ENCODE measurements at regions not wholly inside any gene's neighbourhood (a gene's known extent, or its start where the extent isn't known, plus 50 kb on each side); places are given as distances from the start of the nearest gene placed in this dataset.

GRCh38 chr10:7006566-7006965, 404.3 kb downstream of the SFMBT2 start:
- TF ChIP-seq MAX (IDR thresholded peaks at IDR 0.05), result no peak
- TF ChIP-seq, protein P1, sequence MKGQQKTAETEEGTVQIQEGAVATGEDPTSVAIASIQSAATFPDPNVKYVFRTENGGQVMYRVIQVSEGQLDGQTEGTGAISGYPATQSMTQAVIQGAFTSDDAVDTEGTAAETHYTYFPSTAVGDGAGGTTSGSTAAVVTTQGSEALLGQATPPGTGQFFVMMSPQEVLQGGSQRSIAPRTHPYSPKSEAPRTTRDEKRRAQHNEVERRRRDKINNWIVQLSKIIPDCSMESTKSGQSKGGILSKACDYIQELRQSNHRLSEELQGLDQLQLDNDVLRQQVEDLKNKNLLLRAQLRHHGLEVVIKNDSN (IDR thresholded peaks at IDR 0.05), result no peak
- no peak for TF ChIP-seq CREB1 (IDR thresholded peaks at IDR 0.05; ENCODE audit: low read depth)
- no peak for TF ChIP-seq EGR1 (IDR thresholded peaks at IDR 0.05)
- no peak for TF ChIP-seq YY1 (IDR thresholded peaks at IDR 0.05; ENCODE audit: low read depth)
- no peak for TF ChIP-seq EP300 (IDR thresholded peaks at IDR 0.05; ENCODE audit: borderline replicate concordance)
- no peak for TF ChIP-seq TEAD4 (IDR thresholded peaks at IDR 0.05)
- TF ChIP-seq, protein P2, sequence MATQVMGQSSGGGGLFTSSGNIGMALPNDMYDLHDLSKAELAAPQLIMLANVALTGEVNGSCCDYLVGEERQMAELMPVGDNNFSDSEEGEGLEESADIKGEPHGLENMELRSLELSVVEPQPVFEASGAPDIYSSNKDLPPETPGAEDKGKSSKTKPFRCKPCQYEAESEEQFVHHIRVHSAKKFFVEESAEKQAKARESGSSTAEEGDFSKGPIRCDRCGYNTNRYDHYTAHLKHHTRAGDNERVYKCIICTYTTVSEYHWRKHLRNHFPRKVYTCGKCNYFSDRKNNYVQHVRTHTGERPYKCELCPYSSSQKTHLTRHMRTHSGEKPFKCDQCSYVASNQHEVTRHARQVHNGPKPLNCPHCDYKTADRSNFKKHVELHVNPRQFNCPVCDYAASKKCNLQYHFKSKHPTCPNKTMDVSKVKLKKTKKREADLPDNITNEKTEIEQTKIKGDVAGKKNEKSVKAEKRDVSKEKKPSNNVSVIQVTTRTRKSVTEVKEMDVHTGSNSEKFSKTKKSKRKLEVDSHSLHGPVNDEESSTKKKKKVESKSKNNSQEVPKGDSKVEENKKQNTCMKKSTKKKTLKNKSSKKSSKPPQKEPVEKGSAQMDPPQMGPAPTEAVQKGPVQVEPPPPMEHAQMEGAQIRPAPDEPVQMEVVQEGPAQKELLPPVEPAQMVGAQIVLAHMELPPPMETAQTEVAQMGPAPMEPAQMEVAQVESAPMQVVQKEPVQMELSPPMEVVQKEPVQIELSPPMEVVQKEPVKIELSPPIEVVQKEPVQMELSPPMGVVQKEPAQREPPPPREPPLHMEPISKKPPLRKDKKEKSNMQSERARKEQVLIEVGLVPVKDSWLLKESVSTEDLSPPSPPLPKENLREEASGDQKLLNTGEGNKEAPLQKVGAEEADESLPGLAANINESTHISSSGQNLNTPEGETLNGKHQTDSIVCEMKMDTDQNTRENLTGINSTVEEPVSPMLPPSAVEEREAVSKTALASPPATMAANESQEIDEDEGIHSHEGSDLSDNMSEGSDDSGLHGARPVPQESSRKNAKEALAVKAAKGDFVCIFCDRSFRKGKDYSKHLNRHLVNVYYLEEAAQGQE (IDR thresholded peaks at IDR 0.05; ENCODE audit: low read depth), result no peak

- TF ChIP-seq TAF1 (IDR thresholded peaks at IDR 0.05; ENCODE audit: low read depth) (no peak), NFIC (IDR thresholded peaks at IDR 0.05) (no peak), YY1 (IDR thresholded peaks at IDR 0.05; ENCODE audit: low read depth) (no peak), CEBPB (IDR thresholded peaks at IDR 0.05) (no peak), CREB1 (IDR thresholded peaks at IDR 0.05; ENCODE audit: low read depth) (no peak), FOXM1 (IDR thresholded peaks at IDR 0.05; ENCODE audit: borderline replicate concordance, low read depth) (no peak), EGR1 (IDR thresholded peaks at IDR 0.05) (no peak), ZBTB7A (IDR thresholded peaks at IDR 0.05; ENCODE audit: low read depth) (no peak), EP300 (IDR thresholded peaks at IDR 0.05; ENCODE audit: borderline replicate concordance) (no peak), TEAD4 (IDR thresholded peaks at IDR 0.05) (no peak), RAD21 (IDR thresholded peaks at IDR 0.05; ENCODE audit: low read depth) (no peak), TCF12 (IDR thresholded peaks at IDR 0.05; ENCODE audit: low read depth) (no peak), MAX (IDR thresholded peaks at IDR 0.05) (no peak)
- TF ChIP-seq, protein P2 (IDR thresholded peaks at IDR 0.05; ENCODE audit: low read depth), result no peak
- TF ChIP-seq, protein P1 (IDR thresholded peaks at IDR 0.05), result no peak
Measured at GRCh38 chr10:7003831-7004395, 406.9 kb downstream of the SFMBT2 start.

- TF ChIP-seq, protein P1 (IDR thresholded peaks at IDR 0.05), result no peak
- TF ChIP-seq TAF1 (IDR thresholded peaks at IDR 0.05; ENCODE audit: low read depth) (no peak), CREB1 (IDR thresholded peaks at IDR 0.05; ENCODE audit: low read depth) (no peak), EGR1 (IDR thresholded peaks at IDR 0.05) (no peak), CEBPB (IDR thresholded peaks at IDR 0.05) (no peak)
Measured at GRCh38 chr10:7000061-7000460, 410.8 kb downstream of the SFMBT2 start.

- TF ChIP-seq TCF12 (IDR thresholded peaks at IDR 0.05; ENCODE audit: low read depth), result no peak
- no peak for TF ChIP-seq CREB1 (IDR thresholded peaks at IDR 0.05; ENCODE audit: low read depth)
- TF ChIP-seq, protein P1 (IDR thresholded peaks at IDR 0.05), result no peak
- no peak for TF ChIP-seq TAF1 (IDR thresholded peaks at IDR 0.05; ENCODE audit: low read depth)
- TF ChIP-seq, protein P2 (IDR thresholded peaks at IDR 0.05; ENCODE audit: low read depth), result no peak
- no peak for TF ChIP-seq TEAD4 (IDR thresholded peaks at IDR 0.05)
- TF ChIP-seq CEBPB (IDR thresholded peaks at IDR 0.05), result no peak
- no peak for TF ChIP-seq MAX (IDR thresholded peaks at IDR 0.05)
- no peak for TF ChIP-seq YY1 (IDR thresholded peaks at IDR 0.05; ENCODE audit: low read depth)
- no peak for TF ChIP-seq RAD21 (IDR thresholded peaks at IDR 0.05; ENCODE audit: low read depth)
- TF ChIP-seq EP300 (IDR thresholded peaks at IDR 0.05; ENCODE audit: borderline replicate concordance), result no peak
- TF ChIP-seq FOXM1 (IDR thresholded peaks at IDR 0.05; ENCODE audit: borderline replicate concordance, low read depth), result no peak
- TF ChIP-seq EGR1 (IDR thresholded peaks at IDR 0.05), result no peak
- TF ChIP-seq NFIC (IDR thresholded peaks at IDR 0.05), result no peak
- TF ChIP-seq ZBTB7A (IDR thresholded peaks at IDR 0.05; ENCODE audit: low read depth), result no peak
Measured at GRCh38 chr10:6999232-6999925, 411.5 kb downstream of the SFMBT2 start.

Data from Ishikawa (cell line).